Transverse colon (tissue), 4 donors: ENCODE measurements at regions not wholly inside any gene's neighbourhood (a gene's known extent, or its start where the extent isn't known, plus 50 kb on each side); places are given as distances from the start of the nearest gene placed in this dataset.

ENCODE experiments used
- POLR2AphosphoS5 ChIP-seq, 3 donors: sonication (generic); formaldehyde crosslinking; IDR thresholded peaks; one replicate each; pipeline ENCODE4 v1.6.1; 2016; ENCODE audit warnings: antibody characterized with exemption in 3 of 3
- TF ChIP-seq, protein P1 (sequence below), 5 experiments: fragments of 200-600 bp in 3 of 5; fragments of 450-650 bp in 2 of 5; sonication (generic) in 3 of 5; IDR thresholded peaks; 1 replicate in 2 of 5; 2 replicates in 3 of 5; pipeline ENCODE4 v1.5.1; 2016 to 2017; ENCODE audit warnings: antibody characterized with exemption in 5 of 5, inconsistent platforms in 3 of 5, mild to moderate bottlenecking in 2 of 5, moderate library complexity in 1 of 5

DNA sequence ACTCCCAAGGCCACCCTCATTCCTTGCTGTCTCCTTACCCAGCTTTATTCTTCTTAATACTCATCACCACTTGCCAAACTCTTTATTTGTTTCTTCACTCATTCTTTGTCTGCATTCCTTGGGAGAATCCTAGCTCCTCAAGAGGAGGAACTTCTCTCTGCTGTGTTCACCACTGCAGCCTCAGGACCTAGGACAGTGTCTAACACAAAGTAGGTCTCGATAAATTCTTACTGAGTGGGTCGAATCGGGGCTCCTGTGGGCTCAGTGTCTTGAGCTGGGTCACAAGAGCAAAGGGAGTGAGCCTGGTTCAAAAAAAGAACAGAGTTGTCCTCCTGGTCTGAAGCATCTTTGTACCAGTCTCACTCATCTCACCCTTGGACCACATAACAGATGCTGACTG is 224.1 kb upstream of the TMEM132C start:
- TF ChIP-seq, protein P1, sequence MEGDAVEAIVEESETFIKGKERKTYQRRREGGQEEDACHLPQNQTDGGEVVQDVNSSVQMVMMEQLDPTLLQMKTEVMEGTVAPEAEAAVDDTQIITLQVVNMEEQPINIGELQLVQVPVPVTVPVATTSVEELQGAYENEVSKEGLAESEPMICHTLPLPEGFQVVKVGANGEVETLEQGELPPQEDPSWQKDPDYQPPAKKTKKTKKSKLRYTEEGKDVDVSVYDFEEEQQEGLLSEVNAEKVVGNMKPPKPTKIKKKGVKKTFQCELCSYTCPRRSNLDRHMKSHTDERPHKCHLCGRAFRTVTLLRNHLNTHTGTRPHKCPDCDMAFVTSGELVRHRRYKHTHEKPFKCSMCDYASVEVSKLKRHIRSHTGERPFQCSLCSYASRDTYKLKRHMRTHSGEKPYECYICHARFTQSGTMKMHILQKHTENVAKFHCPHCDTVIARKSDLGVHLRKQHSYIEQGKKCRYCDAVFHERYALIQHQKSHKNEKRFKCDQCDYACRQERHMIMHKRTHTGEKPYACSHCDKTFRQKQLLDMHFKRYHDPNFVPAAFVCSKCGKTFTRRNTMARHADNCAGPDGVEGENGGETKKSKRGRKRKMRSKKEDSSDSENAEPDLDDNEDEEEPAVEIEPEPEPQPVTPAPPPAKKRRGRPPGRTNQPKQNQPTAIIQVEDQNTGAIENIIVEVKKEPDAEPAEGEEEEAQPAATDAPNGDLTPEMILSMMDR (IDR thresholded peaks at IDR 0.05) = no peak
- no peak for TF ChIP-seq POLR2AphosphoS5 (IDR thresholded peaks at IDR 0.05)
